Mesenchymal stem cell (in vitro differentiated cells and primary cell): ENCODE measurements at regions not wholly inside any gene's neighbourhood (a gene's known extent, or its start where the extent isn't known, plus 50 kb on each side); places are given as distances from the start of the nearest gene placed in this dataset.

Experiments used
- DNase-seq: peaks from one replicate; pipeline ENCODE4 v3.0.0-alpha.2; 2013
- H2AFZ ChIP-seq: one replicate; pipeline ENCODE4 v1.6.1; 2013; ENCODE audit warnings: low read depth, mild to moderate bottlenecking, control low read depth, inconsistent platforms, low read length, moderate library complexity
- H2AK5ac ChIP-seq: 2 replicates; pipeline ENCODE4 v1.6.1; 2013; ENCODE audit warnings: low read length, moderate library complexity, mild to moderate bottlenecking, inconsistent platforms; ENCODE audit not compliant: severe bottlenecking
- H2BK120ac ChIP-seq: one replicate; pipeline ENCODE4 v1.6.1; 2013; ENCODE audit warnings: low read depth, mild to moderate bottlenecking, inconsistent platforms, low read length, moderate library complexity
- H2BK12ac ChIP-seq, 2 experiments: one replicate each; pipeline ENCODE4 v1.6.1; 2013; ENCODE audit warnings: inconsistent platforms in 2 of 2, low read length in 2 of 2, mild to moderate bottlenecking in 2 of 2, moderate library complexity in 2 of 2, control low read depth in 1 of 2
- H2BK15ac ChIP-seq: one replicate; pipeline ENCODE4 v1.6.1; 2013; ENCODE audit warnings: mild to moderate bottlenecking, low read depth, inconsistent platforms; ENCODE audit not compliant: poor library complexity, severe bottlenecking
- H2BK5ac ChIP-seq: 2 replicates; pipeline ENCODE4 v1.6.1; 2013; ENCODE audit warnings: low read depth, mild to moderate bottlenecking, low read length, control low read depth, inconsistent platforms; ENCODE audit not compliant: poor library complexity, severe bottlenecking
- H3K14ac ChIP-seq, 2 experiments: one replicate each; pipeline ENCODE4 v1.6.1; 2013; ENCODE audit warnings: inconsistent platforms in 2 of 2, low read length in 2 of 2, control low read depth in 1 of 2, mild to moderate bottlenecking in 1 of 2, moderate library complexity in 1 of 2
- H3K18ac ChIP-seq, 2 experiments: one replicate each; pipeline ENCODE4 v1.6.1; 2013; ENCODE audit warnings: inconsistent platforms in 2 of 2, low read length in 2 of 2, control low read depth in 1 of 2, low read depth in 1 of 2, mild to moderate bottlenecking in 1 of 2
- H3K23ac ChIP-seq, 2 experiments: one replicate each; pipeline ENCODE4 v1.6.1; 2013; ENCODE audit warnings: inconsistent platforms in 2 of 2, low read length in 2 of 2, mild to moderate bottlenecking in 2 of 2, moderate library complexity in 2 of 2, control low read depth in 1 of 2
- H3K27ac ChIP-seq: 2 replicates; pipeline ENCODE4 v1.5.1; 2013; ENCODE audit warnings: mild to moderate bottlenecking, moderate library complexity, low read length, control low read depth, inconsistent platforms; ENCODE audit not compliant: poor library complexity, severe bottlenecking
- H3K27me3 ChIP-seq, 2 experiments: 2 replicates each; pipeline versions ENCODE4 v1.6.1 to v1.7.0; 2013; ENCODE audit warnings: low read length in 2 of 2, mild to moderate bottlenecking in 2 of 2, moderate library complexity in 2 of 2, control low read depth in 1 of 2, inconsistent platforms in 1 of 2; ENCODE audit not compliant: control insufficient read depth in 1 of 2, insufficient read depth in 1 of 2
- H3K36me3 ChIP-seq, 2 experiments: 2 replicates each; pipeline versions ENCODE4 v1.6.1 to v1.7.0; 2013; ENCODE audit warnings: low read length in 2 of 2, control low read depth in 1 of 2, inconsistent platforms in 1 of 2, low read depth in 1 of 2, mild to moderate bottlenecking in 1 of 2; ENCODE audit not compliant: insufficient read depth in 2 of 2, control insufficient read depth in 1 of 2
- H3K4ac ChIP-seq, 2 experiments: one replicate each; pipeline ENCODE4 v1.6.1; 2013; ENCODE audit warnings: inconsistent platforms in 2 of 2, low read length in 2 of 2, mild to moderate bottlenecking in 2 of 2, moderate library complexity in 2 of 2, control low read depth in 1 of 2, low read depth in 1 of 2
- H3K4me1 ChIP-seq: 2 replicates; pipeline ENCODE4 v1.6.1; 2013; ENCODE audit warnings: low read depth, low read length, control low read depth; ENCODE audit not compliant: control insufficient read depth, insufficient read depth
- H3K4me2 ChIP-seq: 2 replicates; pipeline ENCODE4 v1.6.1; 2013; ENCODE audit warnings: low read length, mild to moderate bottlenecking, inconsistent platforms; ENCODE audit not compliant: poor library complexity, severe bottlenecking
- H3K4me3 ChIP-seq, 2 experiments: 2 replicates each; pipeline versions ENCODE4 v1.5.1 to v1.7.0; 2013; ENCODE audit warnings: low read length in 2 of 2, mild to moderate bottlenecking in 2 of 2, control low read depth in 1 of 2, low read depth in 1 of 2; ENCODE audit not compliant: insufficient read depth in 1 of 2
- H3K79me1 ChIP-seq: replicated peaks from 2 replicates; pipeline ENCODE4 v1.6.1; 2013; ENCODE audit warnings: mild to moderate bottlenecking, control low read depth, low read length, inconsistent platforms; ENCODE audit not compliant: poor library complexity, severe bottlenecking
- H3K9ac ChIP-seq: 2 replicates; pipeline ENCODE4 v1.7.0; 2013; ENCODE audit warnings: mild to moderate bottlenecking, low read length, moderate library complexity
- H3K9me3 ChIP-seq: 2 replicates; pipeline ENCODE4 v1.7.0; 2013; ENCODE audit warnings: mild to moderate bottlenecking, low read length; ENCODE audit not compliant: control insufficient read depth
- H4K8ac ChIP-seq: one replicate; pipeline ENCODE4 v1.6.1; 2013; ENCODE audit warnings: inconsistent platforms, mild to moderate bottlenecking, low read length, moderate library complexity
- H4K91ac ChIP-seq: one replicate; pipeline ENCODE4 v1.6.1; 2013; ENCODE audit warnings: mild to moderate bottlenecking, low read length, inconsistent platforms
- WGBS: methylation state at CpG from one replicate; pipeline ENCODE4 v1.1.7; 2013; ENCODE audit warnings: mixed read lengths; 5-methylcytosine and 5-hydroxymethylcytosine counted together

DNA sequence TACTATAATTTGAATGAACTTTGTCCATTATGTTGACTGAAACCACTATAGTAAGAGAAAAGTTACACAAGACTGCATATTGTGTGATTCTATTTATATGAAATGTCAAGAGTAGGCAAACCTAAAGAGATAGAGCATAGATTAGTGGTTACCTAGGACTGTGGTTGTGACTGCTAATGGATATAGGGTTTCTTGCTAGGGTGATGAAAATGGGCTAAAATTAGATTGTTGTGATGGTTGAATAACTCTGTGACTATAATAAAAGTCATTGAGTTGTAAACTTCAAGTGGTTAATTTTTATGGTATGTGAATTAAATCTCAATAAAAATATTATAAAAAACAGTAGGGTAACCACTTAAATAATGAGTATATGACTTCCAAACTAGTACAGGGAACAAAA is 142.9 kb upstream of the AHR start:
- no peaks in the 10 kb centered on the region for H3K79me1 ChIP-seq
- no peak overlapping the region for H3K14ac ChIP-seq
- H3K18ac ChIP-seq, result no peak overlapping the region
- no peak for DNase-seq
- H2BK120ac ChIP-seq, result no peak overlapping the region
- H4K8ac ChIP-seq, result no peak overlapping the region
- H2BK15ac ChIP-seq, result no peak overlapping the region
- H3K9me3 ChIP-seq, result no peaks in the 10 kb centered on the region
- no peaks in the 10 kb centered on the region for H3K27me3 ChIP-seq
- no peak overlapping the region for H2AFZ ChIP-seq
- no peak overlapping the region for H3K4ac ChIP-seq
- H2AK5ac ChIP-seq, result no peak overlapping the region
- no peak overlapping the region for H2BK12ac ChIP-seq
- no peak overlapping the region for H2BK5ac ChIP-seq
- H3K4me1 ChIP-seq, result no peaks in the 10 kb centered on the region
- no peak overlapping the region for H3K9ac ChIP-seq
- no peak overlapping the region for H3K4me3 ChIP-seq
- no peak overlapping the region for H3K27ac ChIP-seq
- no peak overlapping the region for H3K4me2 ChIP-seq
- H3K23ac ChIP-seq, result no peak overlapping the region
- no peaks in the 10 kb centered on the region for H3K36me3 ChIP-seq
- H4K91ac ChIP-seq, result no peak overlapping the region

DNA sequence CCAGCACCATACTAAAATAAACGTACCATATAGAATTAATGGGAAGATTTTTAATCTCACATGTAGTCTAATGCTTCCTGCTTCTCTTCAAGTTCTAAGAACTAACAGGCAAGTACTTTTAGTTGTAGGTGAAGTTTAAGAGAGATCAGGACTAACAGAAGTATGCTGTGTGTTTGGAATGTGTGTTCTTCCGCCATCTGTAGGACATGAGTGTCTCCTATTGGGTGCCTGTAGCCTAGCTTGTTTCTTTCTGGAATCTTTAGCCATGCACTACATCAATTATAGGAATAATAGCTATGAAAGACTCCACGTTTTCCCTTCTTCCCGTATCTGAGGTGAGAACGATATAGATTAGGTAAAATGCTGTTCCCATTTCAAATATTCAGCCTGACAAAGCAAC is 140.2 kb upstream of the AHR start:
- no peak overlapping the region for H2BK120ac ChIP-seq
- no peak overlapping the region for H3K14ac ChIP-seq
- no peak overlapping the region for H3K4ac ChIP-seq
- H3K18ac ChIP-seq, result no peak overlapping the region
- H3K9ac ChIP-seq, result no peak overlapping the region
- H2AFZ ChIP-seq, result no peak overlapping the region
- 100% methylated on average over 4 of the region's 5 CpGs for WGBS
- DNase-seq, result no peak
- H3K36me3 ChIP-seq, result no peaks in the 10 kb centered on the region
- H3K27me3 ChIP-seq, result no peaks in the 10 kb centered on the region
- H3K79me1 ChIP-seq, result no peaks in the 10 kb centered on the region
- H3K4me3 ChIP-seq, result no peak overlapping the region
- no peaks in the 10 kb centered on the region for H3K4me1 ChIP-seq
- H3K27ac ChIP-seq, result no peak overlapping the region
- H4K8ac ChIP-seq, result no peak overlapping the region
- no peaks in the 10 kb centered on the region for H3K9me3 ChIP-seq
- H3K4me2 ChIP-seq, result no peak overlapping the region
- no peak overlapping the region for H2BK12ac ChIP-seq
- H2BK5ac ChIP-seq, result no peak overlapping the region
- no peak overlapping the region for H2AK5ac ChIP-seq
- H2BK15ac ChIP-seq, result no peak overlapping the region
- H4K91ac ChIP-seq, result no peak overlapping the region
- H3K23ac ChIP-seq, result no peak overlapping the region

DNA sequence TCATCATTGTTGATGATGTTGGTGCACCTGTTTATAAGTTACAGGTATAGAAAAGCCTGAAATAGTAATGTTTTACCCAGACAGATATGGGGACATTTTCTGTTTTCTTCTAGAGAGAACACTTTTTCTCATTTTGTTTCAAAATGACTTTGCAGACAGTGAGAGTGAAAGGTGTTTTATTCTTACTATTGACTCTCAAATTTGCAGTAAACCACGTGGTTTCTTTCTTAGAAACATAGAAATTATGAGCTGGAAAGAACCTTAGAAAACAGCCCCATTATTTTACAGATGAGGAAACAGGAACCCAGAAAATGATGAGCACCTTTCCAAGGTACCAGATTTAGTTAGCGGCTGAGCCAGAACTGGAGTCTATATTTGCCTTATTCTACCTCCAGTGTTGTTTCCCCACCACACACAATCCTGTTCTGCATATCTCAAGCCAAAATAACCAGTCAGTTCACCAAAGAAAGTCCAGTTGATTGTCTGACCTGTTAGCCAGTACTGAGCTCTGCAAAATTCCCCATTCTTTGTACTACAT is 138.9 kb upstream of the AHR start:
- Histone ChIP-seq H2BK120ac (no peak overlapping the region), H3K23ac (no peak overlapping the region), H3K4me1 (no peaks in the 10 kb centered on the region), H4K91ac (no peak overlapping the region), H3K14ac (no peak overlapping the region), H3K9ac (no peak overlapping the region), H3K18ac (no peak overlapping the region), H3K27ac (no peak overlapping the region), H4K8ac (no peak overlapping the region), H3K4me3 (no peak overlapping the region), H2BK12ac (no peak overlapping the region), H3K4ac (no peak overlapping the region), H2AK5ac (no peak overlapping the region), H3K27me3 (no peaks in the 10 kb centered on the region), H3K4me2 (no peak overlapping the region), H2BK5ac (no peak overlapping the region), H2AFZ (no peak overlapping the region), H3K9me3 (no peaks in the 10 kb centered on the region), H2BK15ac (no peak overlapping the region), H3K36me3 (no peaks in the 10 kb centered on the region), H3K79me1 (no peaks in the 10 kb centered on the region)
- WGBS, result 91% methylated on average over 2 of the region's 2 CpGs
- DNase-seq, result no peak

DNA sequence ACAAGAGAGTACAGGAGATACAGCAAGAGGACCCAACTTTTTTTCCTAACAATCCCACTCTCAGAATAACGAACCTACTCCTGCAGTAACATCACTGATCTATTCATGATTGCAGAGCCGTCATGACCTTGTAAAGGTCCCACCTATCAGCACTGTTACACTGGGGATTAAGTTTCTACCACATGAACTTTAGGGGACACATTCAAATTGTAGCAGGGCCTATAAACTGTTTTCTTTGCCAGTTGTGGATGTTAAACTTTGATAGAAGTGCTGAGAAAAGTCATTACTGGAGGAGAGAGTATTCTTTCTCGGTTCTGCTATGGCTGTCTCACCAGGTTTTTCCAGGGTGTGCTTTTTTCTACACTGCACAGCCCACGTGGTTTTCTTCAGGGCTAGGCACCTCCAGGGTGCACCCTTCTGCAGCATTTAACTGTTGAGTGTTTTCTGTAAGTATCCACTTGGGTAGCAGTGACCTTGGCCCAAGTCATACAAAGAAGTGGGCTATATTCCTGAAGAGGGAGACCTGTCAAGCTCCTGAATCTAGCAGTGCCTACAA is 131.6 kb upstream of the AHR start:
- no peaks in the 10 kb centered on the region for H3K79me1 ChIP-seq
- no peaks in the 10 kb centered on the region for H3K4me1 ChIP-seq
- no peak overlapping the region for H2AFZ ChIP-seq
- no peak overlapping the region for H3K4ac ChIP-seq
- no peaks in the 10 kb centered on the region for H3K36me3 ChIP-seq
- H3K4me3 ChIP-seq, result no peak overlapping the region
- H2BK5ac ChIP-seq, result no peak overlapping the region
- DNase-seq, result no peak
- H3K9ac ChIP-seq, result no peak overlapping the region
- no peak overlapping the region for H2AK5ac ChIP-seq
- no peaks in the 10 kb centered on the region for H3K27me3 ChIP-seq
- no peak overlapping the region for H2BK120ac ChIP-seq
- no peak overlapping the region for H3K4me2 ChIP-seq
- no peak overlapping the region for H3K14ac ChIP-seq
- no peak overlapping the region for H4K91ac ChIP-seq
- no peak overlapping the region for H2BK12ac ChIP-seq
- WGBS, result 88% methylated on average over 4 of the region's 4 CpGs
- H3K23ac ChIP-seq, result no peak overlapping the region
- no peaks in the 10 kb centered on the region for H3K9me3 ChIP-seq
- H3K18ac ChIP-seq, result no peak overlapping the region
- no peak overlapping the region for H3K27ac ChIP-seq
- H4K8ac ChIP-seq, result no peak overlapping the region
- no peak overlapping the region for H2BK15ac ChIP-seq
